SK-N-SH treated with all-trans-retinoic acid at 6 μM for 48 hours (cell line): ENCODE measurements at regions not wholly inside any gene's neighbourhood (a gene's known extent, or its start where the extent isn't known, plus 50 kb on each side); places are given as distances from the start of the nearest gene placed in this dataset.

Experiments used
- BACH2 ChIP-seq: fragments of 250-450 bp; sonication (Bioruptor Pico); IDR thresholded peaks from 2 replicates; pipeline ENCODE4 v1.9.0; 2021; ENCODE audit warnings: mild to moderate bottlenecking, borderline replicate concordance
- CSDC2 ChIP-seq: fragments of 250-450 bp; sonication (Bioruptor Pico); IDR thresholded peaks from 2 replicates; pipeline ENCODE4 v1.5.0; 2020; ENCODE audit warnings: mild to moderate bottlenecking, moderate library complexity
- TCF4 ChIP-seq: fragments of 250-450 bp; sonication (Bioruptor Pico); IDR thresholded peaks from 2 replicates; pipeline ENCODE4 v1.8.0; 2021; ENCODE audit warnings: mild to moderate bottlenecking, moderate library complexity, borderline replicate concordance
- TOX ChIP-seq: fragments of 250-450 bp; sonication (Bioruptor Pico); IDR thresholded peaks from 2 replicates; pipeline ENCODE4 v1.8.0; 2021; ENCODE audit warnings: mild to moderate bottlenecking, moderate library complexity, borderline replicate concordance
- ZC3H10 ChIP-seq: fragments of 250-450 bp; sonication (Bioruptor Pico); IDR thresholded peaks from 2 replicates; pipeline ENCODE4 v1.5.1; 2021; ENCODE audit warnings: mild to moderate bottlenecking, moderate library complexity
- ZFP3 ChIP-seq: fragments of 250-450 bp; sonication (Bioruptor Pico); IDR thresholded peaks from 2 replicates; pipeline ENCODE4 v1.5.0; 2020; ENCODE audit warnings: mild to moderate bottlenecking, moderate library complexity
- TF ChIP-seq, protein P1 (sequence below): fragments of 250-450 bp; sonication (Bioruptor Pico); IDR thresholded peaks from 2 replicates; pipeline ENCODE4 v1.8.0; 2021; ENCODE audit warnings: low read depth, mild to moderate bottlenecking, moderate library complexity, borderline replicate concordance

- TF ChIP-seq CSDC2: no peak
- TF ChIP-seq ZFP3 (CRISPR knock-in tag): no peak
- TF ChIP-seq ZC3H10: no peak
- TF ChIP-seq, protein P1, sequence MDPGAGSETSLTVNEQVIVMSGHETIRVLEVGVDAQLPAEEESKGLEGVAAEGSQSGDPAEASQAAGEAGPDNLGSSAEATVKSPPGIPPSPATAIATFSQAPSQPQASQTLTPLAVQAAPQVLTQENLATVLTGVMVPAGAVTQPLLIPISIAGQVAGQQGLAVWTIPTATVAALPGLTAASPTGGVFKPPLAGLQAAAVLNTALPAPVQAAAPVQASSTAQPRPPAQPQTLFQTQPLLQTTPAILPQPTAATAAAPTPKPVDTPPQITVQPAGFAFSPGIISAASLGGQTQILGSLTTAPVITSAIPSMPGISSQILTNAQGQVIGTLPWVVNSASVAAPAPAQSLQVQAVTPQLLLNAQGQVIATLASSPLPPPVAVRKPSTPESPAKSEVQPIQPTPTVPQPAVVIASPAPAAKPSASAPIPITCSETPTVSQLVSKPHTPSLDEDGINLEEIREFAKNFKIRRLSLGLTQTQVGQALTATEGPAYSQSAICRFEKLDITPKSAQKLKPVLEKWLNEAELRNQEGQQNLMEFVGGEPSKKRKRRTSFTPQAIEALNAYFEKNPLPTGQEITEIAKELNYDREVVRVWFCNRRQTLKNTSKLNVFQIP (CRISPR knock-in tag): no peak
- TF ChIP-seq TOX (CRISPR knock-in tag): no peak
- TF ChIP-seq BACH2 (CRISPR knock-in tag): no peak
- TF ChIP-seq TCF4: no peak
Observed at GRCh38 chr9:11402621-11403020, 789.8 kb upstream of the PTPRD start.
